Activated naive CD8-positive, alpha-beta T cell treated with anti-CD3 and anti-CD28 coated beads, Interleukin-2, amount 10 ng/mL, durations not matched to agents 7 days and 5 days (primary cell): ENCODE measurements at regions not wholly inside any gene's neighbourhood (a gene's known extent, or its start where the extent isn't known, plus 50 kb on each side); places are given as distances from the start of the nearest gene placed in this dataset.
"Not testable (repeated sequence)": the region's sequence is repeated elsewhere in the genome, so short reads cannot be mapped to it uniquely, and the experiment has no call there.

Experiments used
- ATAC-seq: fragments of 150-1000 bp; cut with Tn5 transposase; one replicate; pipeline ENCODE4 v1.10.0; 2021; ENCODE audit warnings: low read depth, moderate library complexity
- POLR2A ChIA-PET: fragments of 350-600 bp; sonication (Branson Sonifier 250); formaldehyde crosslinking; loops from one replicate; lab custom pipeline; 2021; ENCODE audit warnings: antibody characterized with exemption; lab: Charles Lee
- DNase-seq: peaks from one replicate; pipeline ENCODE4 v3.0.0; 2021
- H3K27ac Mint-ChIP-seq: one replicate; pipeline ENCODE4 v1.8.0; 2022; ENCODE audit warnings: mild to moderate bottlenecking, mixed read lengths
- H3K27me3 Mint-ChIP-seq: one replicate; pipeline ENCODE4 v1.8.0; 2022; ENCODE audit warnings: mild to moderate bottlenecking, moderate library complexity, mixed read lengths
- H3K36me3 Mint-ChIP-seq: one replicate; pipeline ENCODE4 v1.8.0; 2021; ENCODE audit warnings: mild to moderate bottlenecking, mixed read lengths
- H3K4me1 Mint-ChIP-seq: one replicate; pipeline ENCODE4 v1.8.0; 2021; ENCODE audit warnings: mixed read lengths
- H3K4me3 Mint-ChIP-seq: one replicate; pipeline ENCODE4 v1.8.0; 2022; ENCODE audit warnings: mild to moderate bottlenecking, moderate library complexity, mixed read lengths
- H3K9me3 Mint-ChIP-seq: one replicate; pipeline ENCODE4 v1.8.0; 2021; ENCODE audit warnings: mixed read lengths

- H3K27ac Mint-ChIP-seq: no peak overlapping the region
- no peaks in the 10 kb centered on the region for H3K9me3 Mint-ChIP-seq
- H3K27me3 Mint-ChIP-seq: no peaks in the 10 kb centered on the region
- ATAC-seq (no peak), DNase-seq (no peak)
- H3K4me3 Mint-ChIP-seq: no peak overlapping the region
- POLR2A ChIA-PET: no interaction called here
- H3K36me3 Mint-ChIP-seq: no peaks in the 10 kb centered on the region
- H3K4me1 Mint-ChIP-seq: no peaks in the 10 kb centered on the region
Observed at GRCh38 chr1:194833111-194833510, 1646.7 kb upstream of the B3GALT2 start.

DNA sequence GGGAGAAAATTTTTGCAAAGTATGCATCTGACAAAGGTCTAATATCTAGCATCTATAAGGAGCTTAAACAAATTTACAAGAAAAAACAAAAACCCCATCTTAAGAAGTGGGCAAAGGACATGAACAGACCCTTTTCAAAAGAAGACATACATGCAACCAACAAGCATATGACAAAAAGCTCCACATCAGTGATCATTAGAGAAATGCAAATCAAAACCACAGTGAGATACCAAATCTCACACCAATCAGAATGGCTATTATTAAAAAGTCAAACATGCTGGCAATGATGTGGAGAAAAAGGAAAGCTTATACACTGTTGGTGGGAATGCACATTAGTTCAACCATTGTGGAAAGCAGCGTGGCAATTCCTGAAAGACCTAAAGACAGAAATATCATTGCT is 1645.2 kb upstream of the B3GALT2 start:
- H3K36me3 Mint-ChIP-seq, DNase-seq, ATAC-seq, H3K4me3 Mint-ChIP-seq, POLR2A ChIA-PET, H3K4me1 Mint-ChIP-seq, H3K9me3 Mint-ChIP-seq, H3K27me3 Mint-ChIP-seq, H3K27ac Mint-ChIP-seq: not testable (repeated sequence)

DNA sequence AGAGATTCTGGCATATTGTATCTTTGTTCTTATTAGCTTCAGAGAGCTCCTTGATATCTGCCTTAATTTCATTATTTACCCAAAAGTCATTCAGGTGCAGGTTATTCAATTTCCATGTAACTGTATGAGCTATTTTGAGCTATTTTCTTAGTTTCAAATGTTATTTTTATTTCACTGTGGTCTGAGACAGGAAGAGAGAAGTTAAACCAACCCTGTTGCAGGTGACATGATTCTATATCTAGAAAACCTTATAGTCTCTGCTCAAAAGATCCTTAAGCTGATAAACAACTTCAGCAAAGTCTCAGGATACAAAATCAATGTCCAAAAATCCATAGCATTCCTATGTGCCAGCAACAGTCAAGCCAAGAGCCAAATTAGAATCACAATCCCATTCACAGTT is 1644.0 kb upstream of the B3GALT2 start:
- DNase-seq (no peak), ATAC-seq (no peak)
- Mint-ChIP-seq H3K4me1 (no peaks in the 10 kb centered on the region), H3K27ac (no peak overlapping the region), H3K9me3 (no peaks in the 10 kb centered on the region), H3K36me3 (no peaks in the 10 kb centered on the region), H3K27me3 (no peaks in the 10 kb centered on the region), H3K4me3 (no peak overlapping the region)
- POLR2A ChIA-PET: no interaction called here

GRCh38 chr1:194829492-194829891 is 1643.1 kb upstream of the B3GALT2 start:
- POLR2A ChIA-PET: no interaction called here
- Mint-ChIP-seq H3K36me3 (no peaks in the 10 kb centered on the region), H3K9me3 (no peaks in the 10 kb centered on the region), H3K27me3 (no peaks in the 10 kb centered on the region), H3K4me3 (no peak overlapping the region), H3K4me1 (no peaks in the 10 kb centered on the region), H3K27ac (no peak overlapping the region)
- no peak for ATAC-seq
- no peak for DNase-seq

GRCh38 chr1:194825382-194825781 is 1639.0 kb upstream of the B3GALT2 start:
- no peaks in the 10 kb centered on the region for H3K36me3 Mint-ChIP-seq
- H3K9me3 Mint-ChIP-seq: no peaks in the 10 kb centered on the region
- no peak overlapping the region for H3K27ac Mint-ChIP-seq
- no peaks in the 10 kb centered on the region for H3K27me3 Mint-ChIP-seq
- DNase-seq: no peak
- no peak overlapping the region for H3K4me3 Mint-ChIP-seq
- H3K4me1 Mint-ChIP-seq: no peaks in the 10 kb centered on the region
- POLR2A ChIA-PET: no interaction called here
- ATAC-seq: no peak

DNA sequence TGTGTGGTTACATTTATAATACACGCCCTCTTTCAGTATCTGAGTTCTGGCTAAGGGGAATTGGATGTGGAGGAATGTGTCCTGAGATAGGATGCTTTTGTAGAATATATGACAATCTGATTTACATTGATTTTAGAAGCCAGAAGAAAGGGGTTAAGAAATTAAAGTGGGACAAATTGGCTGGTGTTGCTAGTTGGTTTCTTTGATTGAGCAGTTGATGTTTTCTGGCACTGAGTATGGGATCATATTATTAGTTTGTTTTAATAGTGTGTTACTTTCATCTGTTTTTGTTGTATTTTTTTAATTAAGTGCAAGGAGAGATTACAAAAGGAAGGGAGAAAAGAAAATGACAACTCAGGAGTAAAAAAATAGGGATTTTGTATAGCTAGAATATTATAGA is 1634.7 kb upstream of the B3GALT2 start:
- Mint-ChIP-seq H3K4me3 (no peak overlapping the region), H3K27ac (no peak overlapping the region), H3K27me3 (no peaks in the 10 kb centered on the region), H3K4me1 (no peaks in the 10 kb centered on the region), H3K36me3 (no peaks in the 10 kb centered on the region), H3K9me3 (no peaks in the 10 kb centered on the region)
- DNase-seq: no peak
- no peak for ATAC-seq
- POLR2A ChIA-PET: no interaction called here

- Mint-ChIP-seq H3K4me3 (no peak overlapping the region), H3K27ac (no peak overlapping the region), H3K9me3 (no peaks in the 10 kb centered on the region), H3K27me3 (no peaks in the 10 kb centered on the region), H3K36me3 (no peaks in the 10 kb centered on the region), H3K4me1 (no peaks in the 10 kb centered on the region)
- DNase-seq (no peak), ATAC-seq (no peak)
- POLR2A ChIA-PET: no interaction called here
Observed at GRCh38 chr1:194818674-194819073, 1632.3 kb upstream of the B3GALT2 start.

DNA sequence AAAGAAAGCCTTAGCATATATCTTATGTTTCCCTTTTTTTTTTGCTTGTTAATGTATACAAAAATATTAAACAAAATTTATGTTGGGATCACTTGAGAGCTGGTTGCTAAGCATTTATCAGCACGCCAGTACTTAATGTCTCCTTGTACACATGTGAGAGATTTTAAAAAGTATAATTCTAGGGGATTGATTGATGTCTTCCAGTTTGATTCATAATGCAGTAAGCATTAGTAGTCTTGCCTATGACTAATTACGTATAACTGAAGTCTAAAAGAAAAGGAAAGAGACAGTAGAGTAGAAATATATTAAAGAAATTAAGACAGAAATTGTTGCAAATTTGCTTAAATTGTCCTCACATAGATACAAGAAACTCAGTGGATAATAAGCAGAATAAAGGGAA is 1630.4 kb upstream of the B3GALT2 start:
- DNase-seq (no peak), ATAC-seq (no peak)
- no peaks in the 10 kb centered on the region for H3K9me3 Mint-ChIP-seq
- no peak overlapping the region for H3K4me3 Mint-ChIP-seq
- H3K27me3 Mint-ChIP-seq: no peaks in the 10 kb centered on the region
- H3K36me3 Mint-ChIP-seq: no peaks in the 10 kb centered on the region
- H3K4me1 Mint-ChIP-seq: no peaks in the 10 kb centered on the region
- no peak overlapping the region for H3K27ac Mint-ChIP-seq
- POLR2A ChIA-PET: no interaction called here

DNA sequence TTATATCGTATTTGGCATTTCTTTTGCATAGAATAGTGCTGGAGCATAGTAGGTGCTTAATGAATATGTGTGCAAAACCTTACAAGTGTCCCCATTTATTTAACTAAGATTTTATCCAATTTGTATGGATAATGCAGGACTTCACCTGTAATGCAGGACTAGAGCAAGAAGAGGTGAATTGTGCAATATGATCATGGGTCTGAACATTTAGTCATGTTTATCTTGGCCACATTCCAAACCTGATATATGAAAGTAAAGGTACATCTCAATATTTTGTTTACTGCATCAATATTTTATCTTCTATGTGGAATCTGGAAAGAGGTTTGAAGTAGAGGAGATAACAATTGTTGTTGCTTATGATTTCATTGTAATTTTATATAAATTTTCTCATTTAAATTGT is 1626.7 kb upstream of the B3GALT2 start:
- H3K36me3 Mint-ChIP-seq: no peaks in the 10 kb centered on the region
- POLR2A ChIA-PET: no interaction called here
- DNase-seq (no peak), ATAC-seq (no peak)
- no peak overlapping the region for H3K4me3 Mint-ChIP-seq
- no peaks in the 10 kb centered on the region for H3K27me3 Mint-ChIP-seq
- no peaks in the 10 kb centered on the region for H3K4me1 Mint-ChIP-seq
- H3K27ac Mint-ChIP-seq: no peak overlapping the region
- H3K9me3 Mint-ChIP-seq: no peaks in the 10 kb centered on the region

DNA sequence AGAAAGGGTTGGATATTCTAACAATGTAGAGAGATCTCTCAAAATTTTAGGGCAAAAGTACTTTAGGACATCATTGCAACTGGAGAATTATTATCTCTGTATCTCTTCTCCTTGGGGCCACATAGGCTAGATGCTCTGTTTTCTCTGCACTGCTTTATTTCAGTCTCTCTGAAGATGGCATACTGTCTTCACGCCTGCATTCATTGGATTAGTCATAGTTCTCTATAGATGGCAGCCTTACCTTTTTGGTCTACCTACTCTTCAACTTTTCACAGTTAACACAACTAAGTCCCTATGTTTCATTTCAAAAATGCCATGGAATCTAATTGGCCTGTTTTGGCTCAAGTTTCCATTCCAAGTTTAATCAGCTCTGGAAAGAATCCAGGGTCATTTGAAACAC is 1623.3 kb upstream of the B3GALT2 start:
- Mint-ChIP-seq H3K27ac (no peak overlapping the region), H3K36me3 (no peaks in the 10 kb centered on the region), H3K4me3 (no peak overlapping the region), H3K9me3 (no peaks in the 10 kb centered on the region), H3K4me1 (no peaks in the 10 kb centered on the region), H3K27me3 (no peaks in the 10 kb centered on the region)
- ATAC-seq (no peak), DNase-seq (no peak)
- POLR2A ChIA-PET: no interaction called here

DNA sequence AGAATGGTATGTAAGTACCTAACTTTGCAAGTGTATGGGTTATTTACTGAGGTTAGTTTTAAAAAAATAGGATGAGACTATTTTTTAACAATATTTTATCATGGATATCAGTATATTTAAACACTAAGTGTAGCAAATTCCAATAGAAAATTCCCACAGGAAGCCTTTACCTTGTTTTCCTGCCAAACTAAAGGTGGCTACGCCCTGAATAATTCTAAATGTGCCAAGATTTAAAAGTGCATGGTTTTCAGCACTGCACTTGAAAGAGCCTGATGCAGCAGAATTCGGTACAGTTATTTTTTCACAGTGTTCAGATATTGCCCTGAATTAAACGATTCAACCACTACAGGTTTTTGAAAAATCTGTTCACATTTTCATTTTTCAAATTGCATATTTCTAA is 1622.8 kb upstream of the B3GALT2 start:
- Mint-ChIP-seq H3K27ac (no peak overlapping the region), H3K27me3 (no peaks in the 10 kb centered on the region), H3K36me3 (no peaks in the 10 kb centered on the region), H3K9me3 (no peaks in the 10 kb centered on the region), H3K4me3 (no peak overlapping the region), H3K4me1 (no peaks in the 10 kb centered on the region)
- POLR2A ChIA-PET: no interaction called here
- ATAC-seq (no peak), DNase-seq (no peak)

DNA sequence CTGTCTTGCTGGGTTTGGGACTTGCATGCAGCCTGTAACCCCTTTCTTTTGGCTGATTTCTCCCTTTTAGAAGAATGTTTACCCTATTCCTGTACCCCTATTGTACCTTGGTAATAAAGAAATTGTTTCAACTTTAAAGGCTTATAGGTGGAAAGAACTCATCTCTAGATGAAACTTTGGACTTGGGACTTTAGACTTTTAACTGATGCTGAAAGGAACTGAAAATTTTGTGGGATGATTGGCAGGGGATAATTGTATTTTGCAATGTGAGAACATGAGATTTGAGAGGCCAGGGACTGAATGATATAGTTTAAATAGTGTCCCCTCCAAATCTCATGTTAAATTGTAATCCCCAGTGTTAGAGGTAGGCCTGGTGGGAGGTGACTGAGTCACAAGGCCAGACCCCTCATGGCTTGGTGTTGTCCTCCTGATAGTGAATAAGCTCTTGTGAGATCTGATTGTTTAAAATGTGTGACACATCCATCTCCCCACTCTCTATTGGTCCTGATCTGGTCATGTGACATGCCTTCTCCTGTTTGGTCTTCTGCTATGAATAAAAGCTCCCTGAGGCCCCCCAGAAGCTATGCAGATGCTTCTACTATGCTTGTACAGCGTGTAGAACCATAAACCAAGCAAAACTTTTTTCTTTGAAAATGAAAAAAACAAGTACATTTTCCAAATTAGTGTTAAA is 1621.3 kb upstream of the B3GALT2 start:
- H3K36me3 Mint-ChIP-seq: no peaks in the 10 kb centered on the region
- no peak overlapping the region for H3K27ac Mint-ChIP-seq
- POLR2A ChIA-PET: no interaction called here
- no peaks in the 10 kb centered on the region for H3K9me3 Mint-ChIP-seq
- no peak for ATAC-seq
- no peaks in the 10 kb centered on the region for H3K27me3 Mint-ChIP-seq
- no peaks in the 10 kb centered on the region for H3K4me1 Mint-ChIP-seq
- no peak for DNase-seq
- no peak overlapping the region for H3K4me3 Mint-ChIP-seq

GRCh38 chr1:194802572-194802971 is 1616.2 kb upstream of the B3GALT2 start:
- no peak for DNase-seq
- no peak for ATAC-seq
- Mint-ChIP-seq H3K4me3 (no peak overlapping the region), H3K36me3 (no peaks in the 10 kb centered on the region), H3K9me3 (no peaks in the 10 kb centered on the region), H3K27ac (no peak overlapping the region), H3K27me3 (no peaks in the 10 kb centered on the region), H3K4me1 (no peaks in the 10 kb centered on the region)
- POLR2A ChIA-PET: no interaction called here

GRCh38 chr1:194795917-194796593 is 1609.6 kb upstream of the B3GALT2 start:
- H3K9me3 Mint-ChIP-seq: peaks cover 2% of the 10 kb centered on the region
- H3K27me3 Mint-ChIP-seq: no peaks in the 10 kb centered on the region
- H3K36me3 Mint-ChIP-seq: no peaks in the 10 kb centered on the region
- ATAC-seq (no peak), DNase-seq (no peak)
- no peak overlapping the region for H3K27ac Mint-ChIP-seq
- H3K4me3 Mint-ChIP-seq: no peak overlapping the region
- H3K4me1 Mint-ChIP-seq: no peaks in the 10 kb centered on the region
- POLR2A ChIA-PET: no interaction called here
